GM12878 (cell line): ENCODE measurements at regions not wholly inside any gene's neighbourhood (a gene's known extent, or its start where the extent isn't known, plus 50 kb on each side); places are given as distances from the start of the nearest gene placed in this dataset.

Source experiments
- ATAC-seq: fragments of 200-7000 bp; cut with Tn5 transposase; 3 replicates; pipeline ENCODE4 v1.9.1; 2020; ENCODE audit warnings: mild to moderate bottlenecking, moderate library complexity
- BruUV-seq: library from RNA; stranded (reverse); fragments of 400-500 nt; replicated peaks from 2 replicates; lab custom pipeline; 2021; lab: Mats Ljungman, UMichigan
- CTCF ChIA-PET: fragments of 300-600 bp; sonication (Branson Sonifier 250); formaldehyde crosslinking; extraction: SDS; loops from one replicate; lab custom pipeline; 2021; ENCODE audit warnings: inconsistent platforms; lab: Yijun Ruan, JAX
- POLR2A ChIA-PET: fragments of 350-600 bp; formaldehyde crosslinking; extraction: SDS; loops from one replicate; lab custom pipeline; 2021; ENCODE audit warnings: inconsistent platforms; lab: Charles Lee
- RAD21 ChIA-PET: fragments of 300-600 bp; sonication (Branson Sonifier 250); formaldehyde crosslinking; loops from one replicate; lab custom pipeline; 2023; ENCODE audit warnings: antibody characterized with exemption; ENCODE audit not compliant: unreplicated experiment; lab: Charles Lee
- SMC1A ChIA-PET: fragments of 300-600 bp; sonication (Branson Sonifier 250); formaldehyde crosslinking; loops from one replicate; lab custom pipeline; 2023; ENCODE audit not compliant: unreplicated experiment, uncharacterized antibody; lab: Charles Lee
- DNase-seq: peaks from one replicate; pipeline ENCODE4 v3.0.0-alpha.2; 2011; ENCODE audit warnings: low read depth, low spot score
- FAIRE-seq: peaks from 3 replicates; lab custom pipeline; 2011; peaks lifted over from hg19 to GRCh38; lab: Jason Lieb, UNC
- H2AFZ ChIP-seq: 2 replicates; pipeline ENCODE4 v1.6.0; 2011; ENCODE audit warnings: low read depth, low read length, control low read depth; ENCODE audit not compliant: control insufficient read depth
- H3K27ac ChIP-seq: 2 replicates; pipeline ENCODE4 v1.5.1; 2011; ENCODE audit warnings: control low read depth; ENCODE audit not compliant: control insufficient read depth, insufficient read depth
- H3K27me3 ChIP-seq, 2 experiments: replicated peaks in 1 of 2; 2 replicates each; pipeline versions ENCODE4 v1.6.0 to v1.6.1; 2011; ENCODE audit warnings: low read length in 1 of 2; ENCODE audit not compliant: control insufficient read depth in 2 of 2, insufficient read depth in 2 of 2
- H3K36me3 ChIP-seq, 2 experiments: 2 replicates each; pipeline ENCODE4 v1.5.1; 2011; ENCODE audit warnings: low read length in 1 of 2; ENCODE audit not compliant: control insufficient read depth in 2 of 2, insufficient read depth in 2 of 2
- H3K4me1 ChIP-seq: 2 replicates; pipeline ENCODE4 v1.6.1; 2011; ENCODE audit warnings: mild to moderate bottlenecking, low read length, moderate library complexity, mixed read lengths; ENCODE audit not compliant: control insufficient read depth, insufficient read depth
- H3K4me2 ChIP-seq: 2 replicates; pipeline ENCODE4 v1.6.0; 2011; ENCODE audit warnings: control low read depth; ENCODE audit not compliant: control insufficient read depth, insufficient read depth
- H3K4me3 ChIP-seq: fragments of 200-600 bp; sonication (generic); 2 replicates; pipeline ENCODE4 v1.5.1; 2016
- H3K79me2 ChIP-seq: 2 replicates; pipeline ENCODE4 v1.6.0; 2011; ENCODE audit warnings: low read length; ENCODE audit not compliant: control insufficient read depth, insufficient read depth
- H3K9ac ChIP-seq: 2 replicates; pipeline ENCODE4 v1.8.0; 2011; ENCODE audit warnings: low read length, control low read depth, mixed read lengths; ENCODE audit not compliant: control insufficient read depth, insufficient read depth
- H3K9me3 ChIP-seq: replicated peaks from 3 replicates; pipeline ENCODE4 v1.5.1; 2011; ENCODE audit warnings: mild to moderate bottlenecking, low read length; ENCODE audit not compliant: control insufficient read depth, insufficient read depth
- H4K20me1 ChIP-seq: 2 replicates; pipeline ENCODE4 v1.6.0; 2011; ENCODE audit not compliant: control insufficient read depth, insufficient read depth
- ATF2 ChIP-seq: IDR thresholded peaks from 2 replicates; pipeline ENCODE4 v1.6.1; 2012; ENCODE audit warnings: low read length, inconsistent platforms
- CTCF ChIP-seq, 3 experiments: IDR thresholded peaks in 2 of 3; conservative IDR thresholded peaks in 1 of 3; 2 replicates each; pipeline ENCODE4 v1.5.1; 2011; ENCODE audit warnings: low read depth in 3 of 3, low read length in 3 of 3, mild to moderate bottlenecking in 3 of 3, control low read depth in 2 of 3, moderate library complexity in 2 of 3, inconsistent platforms in 1 of 3, mixed read lengths in 1 of 3; ENCODE audit not compliant: control insufficient read depth in 2 of 3, insufficient read depth in 1 of 3; ENCODE audit errors: extremely low read depth in 1 of 3
- EED ChIP-seq: sonication (generic); IDR thresholded peaks from 2 replicates; pipeline ENCODE4 v1.6.1; 2016; ENCODE audit warnings: antibody characterized with exemption, low read depth
- HDGF ChIP-seq: fragments of 450-650 bp; IDR thresholded peaks from 2 replicates; pipeline ENCODE4 v1.6.1; 2016; ENCODE audit warnings: antibody characterized with exemption
- HSF1 ChIP-seq: fragments of 150-350 bp; IDR thresholded peaks from 2 replicates; pipeline ENCODE4 v1.6.1; 2014; ENCODE audit warnings: mild to moderate bottlenecking, low read depth, low read length
- JUNB ChIP-seq: IDR thresholded peaks from 2 replicates; pipeline ENCODE4 v1.6.1; 2016; ENCODE audit warnings: antibody characterized with exemption, mild to moderate bottlenecking
- LARP7 ChIP-seq: fragments of 450-650 bp; IDR thresholded peaks from 2 replicates; pipeline ENCODE4 v1.6.1; 2017; ENCODE audit warnings: mild to moderate bottlenecking
- NFYB ChIP-seq: IDR thresholded peaks from 2 replicates; pipeline ENCODE4 v1.6.1; 2011; ENCODE audit warnings: low read depth, mild to moderate bottlenecking, low read length, improper control_type of control experiment, moderate library complexity; ENCODE audit not compliant: insufficient read depth
- NRF1 ChIP-seq: conservative IDR thresholded peaks from 2 replicates; pipeline ENCODE4 v1.6.1; 2011; ENCODE audit warnings: mild to moderate bottlenecking, low read depth, low read length, improper control_type of control experiment
- PAX5 ChIP-seq: IDR thresholded peaks from 2 replicates; pipeline ENCODE4 v1.6.1; 2011; ENCODE audit warnings: low read depth, low read length, borderline replicate concordance
- RAD21 ChIP-seq: IDR thresholded peaks from 2 replicates; pipeline ENCODE4 v1.6.1; 2011; ENCODE audit warnings: mild to moderate bottlenecking, low read depth, low read length, moderate library complexity; ENCODE audit not compliant: insufficient read depth
- SKIL ChIP-seq: fragments of 450-650 bp; IDR thresholded peaks from 2 replicates; pipeline ENCODE4 v1.6.1; 2017; ENCODE audit warnings: mild to moderate bottlenecking, low read depth, inconsistent platforms; ENCODE audit not compliant: poor library complexity, severe bottlenecking
- SP1 ChIP-seq: IDR thresholded peaks from one replicate; pipeline ENCODE4 v1.6.1; 2011; ENCODE audit warnings: low read depth, low read length
- SPI1 ChIP-seq: IDR thresholded peaks from 2 replicates; pipeline ENCODE4 v1.6.1; 2011; ENCODE audit warnings: low read depth, mild to moderate bottlenecking, low read length, moderate library complexity, borderline replicate concordance; ENCODE audit not compliant: insufficient read depth
- YBX1 ChIP-seq: fragments of 450-650 bp; IDR thresholded peaks from 2 replicates; pipeline ENCODE4 v1.6.1; 2016; ENCODE audit warnings: antibody characterized with exemption
- YY1 ChIP-seq: IDR thresholded peaks from 2 replicates; pipeline ENCODE4 v1.6.1; 2011; ENCODE audit warnings: low read depth, mild to moderate bottlenecking, low read length
- ZZZ3 ChIP-seq: IDR thresholded peaks from 2 replicates; pipeline ENCODE4 v1.6.1; 2011; ENCODE audit warnings: low read depth; ENCODE audit not compliant: control insufficient read depth, insufficient read length
- WGBS: methylation state at CpG from one replicate; pipeline ENCODE4 v1.1.6; 2016; ENCODE audit warnings: low lambda C conversion rate; ENCODE audit not compliant: insufficient replicate concordance, insufficient coverage; ENCODE audit errors: missing lambda C conversion rate; 5-methylcytosine and 5-hydroxymethylcytosine counted together
- in situ Hi-C: fragments of 300-500 bp; cut with MboI; formaldehyde crosslinking; loops from 9 replicates; pipeline ENCODE4 v1.14.3; 2018; ENCODE audit warnings: mixed read lengths
- intact Hi-C: fragments of 100-400 bp; cut with micrococcal nuclease; formaldehyde crosslinking; loops from one replicate; pipeline ENCODE4 v1.14.2; 2022; ENCODE audit not compliant: unreplicated experiment

- TF ChIP-seq HSF1 = no peak
- no peak for TF ChIP-seq SKIL
- no peak for TF ChIP-seq PAX5
- TF ChIP-seq HDGF = no peak
- no peak for TF ChIP-seq YY1
- TF ChIP-seq ZZZ3 = no peak
Observed at GRCh38 chr15:29369261-29369660, 99.6 kb upstream of the NSMCE3 start (continued).

- Histone ChIP-seq H3K79me2 (no peaks in the 10 kb centered on the region), H2AFZ (no peak overlapping the region), H3K9me3 (no peaks in the 10 kb centered on the region; the same call in 1 of the 3 replicates), H3K36me3 (no peaks in the 10 kb centered on the region), H3K27me3 (no peaks in the 10 kb centered on the region), H3K4me2 (no peak overlapping the region), H3K27ac (no peak overlapping the region), H4K20me1 (no peaks in the 10 kb centered on the region), H3K4me3 (no peak overlapping the region), H3K9ac (no peak overlapping the region), H3K4me1 (no peaks in the 10 kb centered on the region)
- DNase-seq (no peak), FAIRE-seq (no peak), ATAC-seq (peak; percentile 83)
- CTCF ChIA-PET = no interaction called here
- BruUV-seq = no TSS peak
- SMC1A ChIA-PET = interaction anchor here (0.9 to 1.6 kb wide), 2 partner anchors 11 to 18 kb away, joined by 3 to 6 read pairs; no protein-coding TSS in a partner anchor
- WGBS = 31% methylated on average over 8 of the region's 8 CpGs
- RAD21 ChIA-PET = no interaction called here
- TF ChIP-seq EED (peak; percentile 56; the same call in 1 of the 2 replicates), JUNB (peak; percentile 48; the same call in 1 of the 2 replicates), RAD21 (peak; percentile 28; the same call in 1 of the 2 replicates), CTCF (IDR thresholded peaks at IDR 0.05 in 2 of 3, conservative IDR thresholded peaks at IDR 0.05 in 1 of 3; ENCODE audit: control insufficient read depth in 2 of 3, extremely low read depth in 1 of 3, insufficient read depth in 1 of 3, low read depth in 3 of 3, low read length in 3 of 3) (peak in 2 of 3 experiments; percentile 6 to 24; a peak in 2 of 6 replicates), YBX1 (no peak), LARP7 (no peak), NRF1 (no peak), SPI1 (no peak), SP1 (no peak), ATF2 (no peak), NFYB (no peak)
- intact Hi-C loops = no loop called here
- POLR2A ChIA-PET = no interaction called here
- in situ Hi-C loops = no loop called here
Observed at GRCh38 chr15:29364426-29365078, 94.9 kb upstream of the NSMCE3 start.
